Kidney (tissue), 13 donors: ENCODE measurements at regions not wholly inside any gene's neighbourhood (a gene's known extent, or its start where the extent isn't known, plus 50 kb on each side); places are given as distances from the start of the nearest gene placed in this dataset.

Experiments
- DNase-seq, 5 donors: peaks; one replicate each; pipeline ENCODE4 v3.0.0-alpha.2; 2013 to 2020
- FAIRE-seq: peaks from 2 replicates; lab custom pipeline; 2012; peaks lifted over from hg19 to GRCh38; lab: Jason Lieb, UNC
- H3K27ac ChIP-seq, 2 donors: one replicate each; pipeline ENCODE4 v1.7.0; 2013; ENCODE audit warnings: low read depth in 2 of 2, low read length in 2 of 2, inconsistent platforms in 1 of 2
- H3K27me3 ChIP-seq: one replicate; pipeline ENCODE4 v1.7.1; 2013; ENCODE audit warnings: low read length, inconsistent platforms; ENCODE audit not compliant: control insufficient read depth, insufficient read depth
- H3K36me3 ChIP-seq, 3 donors: one replicate each; pipeline versions ENCODE4 v1.7.0 to v1.7.1; 2013; ENCODE audit warnings: low read length in 3 of 3, control low read depth in 1 of 3, inconsistent platforms in 1 of 3; ENCODE audit not compliant: insufficient read depth in 3 of 3, control insufficient read depth in 2 of 3
- H3K4me1 ChIP-seq, 3 donors: one replicate each; pipeline versions ENCODE4 v1.7.0 to v1.7.1; 2013; ENCODE audit warnings: low read length in 3 of 3, inconsistent platforms in 1 of 3, low read depth in 1 of 3; ENCODE audit not compliant: control insufficient read depth in 2 of 3, insufficient read depth in 2 of 3
- H3K4me3 ChIP-seq, 3 donors: one replicate each; pipeline versions ENCODE4 v1.7.0 to v1.8.1; 2013; ENCODE audit warnings: low read length in 3 of 3, control low read depth in 1 of 3, inconsistent platforms in 1 of 3
- H3K9ac ChIP-seq, 3 donors: one replicate each; pipeline versions ENCODE4 v1.7.0 to v1.7.1; 2013; ENCODE audit warnings: low read length in 3 of 3, control low read depth in 1 of 3, inconsistent platforms in 1 of 3
- H3K9me3 ChIP-seq, 3 donors: one replicate each; pipeline versions ENCODE4 v1.7.0 to v1.7.1; 2013; ENCODE audit warnings: low read length in 3 of 3, control low read depth in 1 of 3, inconsistent platforms in 1 of 3; ENCODE audit not compliant: control insufficient read depth in 2 of 3, insufficient read depth in 1 of 3
- intact Hi-C: fragments of 100-400 bp; cut with DNase I; formaldehyde crosslinking; loops from one replicate; pipeline ENCODE4 v1.11.1; 2022
- TF ChIP-seq, protein P1 (sequence below): IDR thresholded peaks from 3 replicates; pipeline ENCODE4 v1.5.1; 2012; ENCODE audit warnings: mild to moderate bottlenecking, moderate library complexity, borderline replicate concordance; ENCODE audit not compliant: insufficient read depth; ENCODE audit errors: extremely low read depth
- donor health status: control.
- donor health status: control.
- donor health status: control.
- donor health status: control.
- donor health status: control.
- donor health status: DM: yes; HTN: yes; CAD: no.
- donor health status: Normal renal cell carcinoma (clear cell type).

DNA sequence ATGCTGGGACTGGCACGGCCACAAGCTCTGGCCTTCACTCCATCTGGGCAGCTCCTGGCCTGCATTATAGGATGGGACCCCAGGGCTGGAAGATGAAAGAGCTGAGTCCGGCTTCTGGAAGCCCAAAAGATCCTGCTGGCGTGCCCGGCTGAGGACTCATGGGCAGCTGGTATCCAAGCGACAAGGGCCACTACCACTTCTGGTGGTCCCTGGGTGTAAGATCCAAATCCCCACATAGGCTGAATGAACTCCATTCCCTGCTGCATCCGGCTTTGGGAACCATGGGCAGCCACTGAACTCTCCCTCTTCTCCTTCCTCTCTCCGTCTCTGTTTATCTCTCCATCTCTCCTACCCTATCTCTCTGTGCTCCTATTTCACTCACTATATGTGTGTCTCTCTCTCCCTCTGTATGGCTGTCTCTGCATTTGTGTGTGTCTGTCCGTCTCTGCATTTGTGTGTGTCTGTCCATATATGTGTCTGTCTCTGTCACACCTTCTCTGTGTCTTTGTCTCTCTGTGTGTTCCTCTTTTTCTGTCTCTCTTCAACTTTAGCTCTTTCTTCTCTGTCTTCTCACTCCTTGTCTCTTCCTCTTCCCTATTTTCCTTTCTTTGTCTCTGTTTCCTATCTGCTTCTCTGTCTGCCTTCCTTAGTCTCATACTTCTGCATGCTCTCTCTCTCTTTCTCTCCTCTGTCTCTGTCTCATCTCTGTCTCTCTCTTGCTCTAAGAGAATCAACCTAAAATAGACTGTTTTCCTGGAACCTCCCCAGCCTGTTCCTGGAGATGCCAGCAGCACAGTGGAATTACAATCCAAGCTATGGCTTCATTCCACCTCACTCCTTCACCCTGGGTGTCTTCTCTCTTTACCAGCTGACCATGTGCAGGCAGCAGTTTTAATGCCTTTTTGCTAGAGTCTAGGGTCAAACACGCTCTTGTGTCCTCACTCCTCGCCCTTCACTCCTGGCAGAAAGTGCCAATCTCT, 60.4 kb upstream of the IRX6 start:
- no peak for DNase-seq

DNA sequence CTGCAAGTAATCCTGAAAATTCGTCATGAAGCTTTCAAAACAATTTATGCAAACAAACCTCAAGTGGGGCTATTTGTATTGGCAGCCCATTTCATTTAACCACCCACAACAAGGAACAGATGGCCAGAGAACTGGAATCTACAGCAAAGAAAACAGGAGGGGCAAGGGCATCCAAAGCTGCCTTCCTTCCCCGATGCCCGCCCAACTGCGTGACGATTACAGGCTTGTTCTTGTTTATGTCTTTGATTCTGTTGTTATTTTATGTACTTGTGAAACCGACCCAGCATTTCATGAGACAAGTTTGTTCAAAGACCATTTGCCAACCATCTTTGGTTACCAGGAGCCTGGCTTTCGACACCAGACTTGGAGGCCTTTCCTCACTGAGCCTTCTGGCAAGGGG, 59.1 kb upstream of the IRX6 start:
- H3K27me3 ChIP-seq: no peaks in the 10 kb centered on the region
- no peak overlapping the region for H3K27ac ChIP-seq
- no peak overlapping the region for H3K9ac ChIP-seq
- H3K4me1 ChIP-seq: no peaks in the 10 kb centered on the region
- H3K4me3 ChIP-seq: no peak overlapping the region
- FAIRE-seq: no peak
- peaks cover 0 to 3% (median 0%) of the 10 kb centered on the region in 3 donors for H3K9me3 ChIP-seq
- intact Hi-C loops: no loop called here
- TF ChIP-seq, protein P1, sequence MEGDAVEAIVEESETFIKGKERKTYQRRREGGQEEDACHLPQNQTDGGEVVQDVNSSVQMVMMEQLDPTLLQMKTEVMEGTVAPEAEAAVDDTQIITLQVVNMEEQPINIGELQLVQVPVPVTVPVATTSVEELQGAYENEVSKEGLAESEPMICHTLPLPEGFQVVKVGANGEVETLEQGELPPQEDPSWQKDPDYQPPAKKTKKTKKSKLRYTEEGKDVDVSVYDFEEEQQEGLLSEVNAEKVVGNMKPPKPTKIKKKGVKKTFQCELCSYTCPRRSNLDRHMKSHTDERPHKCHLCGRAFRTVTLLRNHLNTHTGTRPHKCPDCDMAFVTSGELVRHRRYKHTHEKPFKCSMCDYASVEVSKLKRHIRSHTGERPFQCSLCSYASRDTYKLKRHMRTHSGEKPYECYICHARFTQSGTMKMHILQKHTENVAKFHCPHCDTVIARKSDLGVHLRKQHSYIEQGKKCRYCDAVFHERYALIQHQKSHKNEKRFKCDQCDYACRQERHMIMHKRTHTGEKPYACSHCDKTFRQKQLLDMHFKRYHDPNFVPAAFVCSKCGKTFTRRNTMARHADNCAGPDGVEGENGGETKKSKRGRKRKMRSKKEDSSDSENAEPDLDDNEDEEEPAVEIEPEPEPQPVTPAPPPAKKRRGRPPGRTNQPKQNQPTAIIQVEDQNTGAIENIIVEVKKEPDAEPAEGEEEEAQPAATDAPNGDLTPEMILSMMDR: no peak
- no peaks in the 10 kb centered on the region for H3K36me3 ChIP-seq
- no peak for DNase-seq

More for the DNA sequence above, 60.4 kb upstream of the IRX6 start:
- peaks cover 0 to 3% (median 0%) of the 10 kb centered on the region in 3 donors for H3K9me3 ChIP-seq
- TF ChIP-seq, protein P1: no peak
- no peaks in the 10 kb centered on the region for H3K27me3 ChIP-seq
- no peaks in the 10 kb centered on the region for H3K36me3 ChIP-seq
- no peaks in the 10 kb centered on the region for H3K4me1 ChIP-seq
- intact Hi-C loops: no loop called here
- H3K4me3 ChIP-seq: no peak overlapping the region
- H3K9ac ChIP-seq: no peak overlapping the region
- no peak for FAIRE-seq
- H3K27ac ChIP-seq: no peak overlapping the region

DNA sequence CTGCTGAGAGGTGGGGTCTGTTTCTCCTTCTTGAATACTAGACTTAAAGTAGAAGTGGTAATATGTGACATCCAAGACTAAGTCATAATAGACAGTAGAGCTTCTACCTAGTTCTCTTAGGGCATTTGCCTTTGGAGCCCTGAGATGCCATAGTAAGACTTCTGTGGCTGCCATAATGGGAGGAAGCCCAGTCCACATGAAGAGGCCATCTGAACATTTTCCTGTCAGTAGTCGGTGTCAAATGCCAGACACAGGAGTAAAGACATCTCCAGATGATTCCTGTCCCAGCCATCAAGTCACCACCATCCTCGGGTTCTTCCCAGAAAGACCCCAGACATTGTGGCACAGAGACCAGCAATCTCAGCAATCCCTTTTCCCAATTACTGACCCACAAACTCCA, 58.1 kb upstream of the IRX6 start:
- TF ChIP-seq, protein P1: no peak
- Histone ChIP-seq H3K9me3 (peaks cover 0 to 3% (median 0%) of the 10 kb centered on the region in 3 donors), H3K27ac (no peak overlapping the region), H3K4me1 (no peaks in the 10 kb centered on the region), H3K9ac (no peak overlapping the region), H3K4me3 (no peak overlapping the region), H3K27me3 (no peaks in the 10 kb centered on the region), H3K36me3 (no peaks in the 10 kb centered on the region)
- DNase-seq (no peak), FAIRE-seq (no peak)
- intact Hi-C loops: no loop called here
